IMR-90 (cell line): ENCODE measurements at regions not wholly inside any gene's neighbourhood (a gene's known extent, or its start where the extent isn't known, plus 50 kb on each side); places are given as distances from the start of the nearest gene placed in this dataset.

Experiments
- ATAC-seq: fragments of 200-7000 bp; cut with Tn5 transposase; 2 replicates; pipeline ENCODE4 v1.9.1; 2020; ENCODE audit warnings: low read depth, mild to moderate bottlenecking, moderate library complexity
- BruUV-seq: library from RNA; stranded (reverse); fragments of 400-500 nt; replicated peaks from 2 replicates; lab custom pipeline; 2021; lab: Mats Ljungman, UMichigan
- CTCF ChIA-PET: fragments of 300-600 bp; formaldehyde crosslinking; extraction: SDS; loops from one replicate; lab custom pipeline; 2021; ENCODE audit warnings: antibody characterized with exemption; lab: Yijun Ruan, JAX
- POLR2A ChIA-PET: fragments of 300-600 bp; sonication (Branson Sonifier 250); formaldehyde crosslinking; loops from one replicate; lab custom pipeline; 2022; ENCODE audit warnings: antibody characterized with exemption; ENCODE audit not compliant: unreplicated experiment; lab: Charles Lee
- DNase-seq: peaks from one replicate; pipeline ENCODE4 v3.0.0; 2013
- H2AFZ ChIP-seq: replicated peaks from 2 replicates; pipeline ENCODE3; 2013; ENCODE audit warnings: low read length, mild to moderate bottlenecking; ENCODE audit not compliant: poor library complexity
- H2AK5ac ChIP-seq: 2 replicates; pipeline ENCODE4 v1.6.1; 2013; ENCODE audit warnings: low read depth, low read length, inconsistent platforms
- H2AK9ac ChIP-seq: replicated peaks from 2 replicates; pipeline ENCODE3; 2013; ENCODE audit warnings: mild to moderate bottlenecking, low read depth, low read length, moderate library complexity; ENCODE audit not compliant: poor library complexity
- H2BK120ac ChIP-seq: 2 replicates; pipeline ENCODE4 v1.6.1; 2013; ENCODE audit warnings: low read depth, low read length, inconsistent platforms
- H2BK15ac ChIP-seq: 3 replicates; pipeline ENCODE4 v1.6.1; 2013; ENCODE audit warnings: low read depth, low read length, inconsistent platforms
- H2BK20ac ChIP-seq: 2 replicates; pipeline ENCODE4 v1.6.1; 2013; ENCODE audit warnings: low read depth, mild to moderate bottlenecking, inconsistent platforms, low read length, moderate library complexity
- H2BK5ac ChIP-seq: 2 replicates; pipeline ENCODE4 v1.6.1; 2013; ENCODE audit warnings: mild to moderate bottlenecking, low read depth, low read length, inconsistent platforms; ENCODE audit not compliant: poor library complexity, severe bottlenecking
- H3K14ac ChIP-seq: replicated peaks from 2 replicates; pipeline ENCODE4 v1.6.1; 2013; ENCODE audit warnings: low read depth, low read length, inconsistent platforms
- H3K18ac ChIP-seq: 2 replicates; pipeline ENCODE4 v1.6.1; 2013; ENCODE audit warnings: low read depth, low read length, control low read depth
- H3K23ac ChIP-seq: 2 replicates; pipeline ENCODE4 v1.6.1; 2013; ENCODE audit warnings: low read depth, low read length, inconsistent platforms
- H3K27ac ChIP-seq: 2 replicates; pipeline ENCODE4 v1.5.1; 2013; ENCODE audit warnings: mild to moderate bottlenecking, control low read depth, low read length; ENCODE audit not compliant: insufficient read depth
- H3K27me3 ChIP-seq: 2 replicates; pipeline ENCODE4 v1.6.1; 2013; ENCODE audit warnings: low read length; ENCODE audit not compliant: control insufficient read depth, insufficient read depth
- H3K36me3 ChIP-seq: 2 replicates; pipeline ENCODE4 v1.6.1; 2013; ENCODE audit warnings: low read length, mixed read lengths; ENCODE audit not compliant: control insufficient read depth, insufficient read depth
- H3K4ac ChIP-seq: 2 replicates; pipeline ENCODE4 v1.6.1; 2013; ENCODE audit warnings: low read depth, low read length, inconsistent platforms
- H3K4me1 ChIP-seq: 2 replicates; pipeline ENCODE4 v1.6.1; 2013; ENCODE audit warnings: low read length, mixed read lengths; ENCODE audit not compliant: control insufficient read depth, insufficient read depth
- H3K4me2 ChIP-seq: 2 replicates; pipeline ENCODE4 v1.6.1; 2013; ENCODE audit warnings: low read depth, mild to moderate bottlenecking, control low read depth, low read length, moderate library complexity
- H3K4me3 ChIP-seq: 2 replicates; pipeline ENCODE4 v1.5.1; 2013; ENCODE audit warnings: low read depth, mild to moderate bottlenecking, control low read depth, low read length, moderate library complexity; ENCODE audit not compliant: insufficient read depth
- H3K56ac ChIP-seq: 2 replicates; pipeline ENCODE4 v1.6.1; 2013; ENCODE audit warnings: low read length, inconsistent platforms; ENCODE audit not compliant: insufficient read depth; ENCODE audit errors: extremely low read depth
- H3K79me1 ChIP-seq, 2 experiments: 2 replicates each; pipeline ENCODE4 v1.6.1; 2013; ENCODE audit warnings: low read length in 2 of 2, inconsistent platforms in 1 of 2, low read depth in 1 of 2
- H3K9ac ChIP-seq: 2 replicates; pipeline ENCODE4 v1.6.1; 2013; ENCODE audit warnings: low read depth, low read length, control low read depth
- H3K9me1 ChIP-seq: 2 replicates; pipeline ENCODE4 v1.6.1; 2013; ENCODE audit warnings: low read length, inconsistent platforms; ENCODE audit not compliant: insufficient read depth
- H3K9me3 ChIP-seq: 2 replicates; pipeline ENCODE4 v1.6.1; 2013; ENCODE audit warnings: low read length; ENCODE audit not compliant: control insufficient read depth, insufficient read depth
- H4K20me1 ChIP-seq: 2 replicates; pipeline ENCODE4 v1.6.1; 2013; ENCODE audit warnings: low read length, inconsistent platforms; ENCODE audit not compliant: insufficient read depth
- H4K5ac ChIP-seq: 2 replicates; pipeline ENCODE4 v1.6.1; 2013; ENCODE audit warnings: mild to moderate bottlenecking, low read depth, low read length, control low read depth
- H4K8ac ChIP-seq, 2 experiments: 2 replicates each; pipeline ENCODE4 v1.6.1; 2013; ENCODE audit warnings: low read depth in 2 of 2, low read length in 2 of 2, control low read depth in 1 of 2, inconsistent platforms in 1 of 2
- H4K91ac ChIP-seq: 2 replicates; pipeline ENCODE4 v1.6.1; 2013; ENCODE audit warnings: low read depth, low read length, inconsistent platforms; ENCODE audit not compliant: insufficient read depth
- BHLHE40 ChIP-seq: fragments of 150-350 bp; IDR thresholded peaks from 2 replicates; pipeline ENCODE4 v1.6.1; 2016; ENCODE audit warnings: mild to moderate bottlenecking, low read depth, low read length
- MAZ ChIP-seq: IDR thresholded peaks from 2 replicates; pipeline ENCODE4 v1.6.1; 2012; ENCODE audit warnings: low read depth, mild to moderate bottlenecking, low read length, improper control_type of control experiment, moderate library complexity, borderline replicate concordance
- RAD21 ChIP-seq: IDR thresholded peaks from 2 replicates; pipeline ENCODE4 v1.6.1; 2012; ENCODE audit warnings: low read length, improper control_type of control experiment
- WGBS, 2 experiments: methylation state at CpG; one replicate each; pipeline versions ENCODE4 v1.1.5 to v1.1.7; 2013; ENCODE audit warnings: missing lambda C conversion rate in 2 of 2; ENCODE audit not compliant: insufficient read length in 1 of 2; ENCODE audit errors: extremely low coverage in 2 of 2; 5-methylcytosine and 5-hydroxymethylcytosine counted together
- dilution Hi-C: fragments of 300-500 bp; cut with HindIII; formaldehyde crosslinking; loops from one replicate; pipeline ENCODE4 v1.14.3; 2018; ENCODE audit warnings: low sequenced_read_pairs; ENCODE audit not compliant: unreplicated experiment
- in situ Hi-C: fragments of 300-500 bp; cut with MboI; formaldehyde crosslinking; loops from 3 replicates; pipeline ENCODE4 v1.14.3; 2019; ENCODE audit warnings: low sequenced_read_pairs, inconsistent platforms, mixed read lengths
- intact Hi-C: fragments of 100-400 bp; cut with micrococcal nuclease; formaldehyde crosslinking; loops from 2 replicates; pipeline ENCODE4 v1.10.0; 2022

GRCh38 chr1:98817821-98818220 is 156.3 kb downstream of the SNX7 start:
- H3K56ac ChIP-seq, result no peak overlapping the region
- no peaks in the 10 kb centered on the region for H3K79me1 ChIP-seq
- no peaks in the 10 kb centered on the region for H3K4me1 ChIP-seq
- H2BK20ac ChIP-seq, result no peak overlapping the region
- H3K27ac ChIP-seq, result no peak overlapping the region
- H3K4me2 ChIP-seq, result no peak overlapping the region
- no peak overlapping the region for H4K91ac ChIP-seq
- H2BK15ac ChIP-seq, result no peak overlapping the region
- ChIA-PET CTCF (interaction anchor here (1.0 kb wide), 1 partner anchor 11 kb away, joined by 3 read pairs; no protein-coding TSS in a partner anchor), POLR2A (no interaction called here)
- no peak for ATAC-seq
- no peak overlapping the region for H3K4ac ChIP-seq
- DNase-seq, result no peak
- H4K8ac ChIP-seq, result no peak overlapping the region
- no peak overlapping the region for H3K4me3 ChIP-seq
- in situ Hi-C loops (no loop called here), dilution Hi-C loops (no loop called here), intact Hi-C loops (no loop called here)
- TF ChIP-seq MAZ, result no peak
- TF ChIP-seq RAD21, result no peak
- no peak for TF ChIP-seq BHLHE40
- no peak overlapping the region for H2AK9ac ChIP-seq
- WGBS, 2 experiments, result 82% methylated on average over 4 of the region's 4 CpGs; no CpG with 5 or more reads in 1 of the 2 experiments
- H3K9ac ChIP-seq, result no peak overlapping the region
- H2BK5ac ChIP-seq, result no peak overlapping the region
- H3K14ac ChIP-seq, result no peak overlapping the region
- no peaks in the 10 kb centered on the region for H3K9me1 ChIP-seq
- H3K36me3 ChIP-seq, result no peaks in the 10 kb centered on the region
- H2BK120ac ChIP-seq, result no peak overlapping the region
- no peaks in the 10 kb centered on the region for H4K20me1 ChIP-seq
- no peak overlapping the region for H3K18ac ChIP-seq
- H2AFZ ChIP-seq, result no peak overlapping the region
- H2AK5ac ChIP-seq, result no peak overlapping the region
- H3K27me3 ChIP-seq, result no peaks in the 10 kb centered on the region
- no peak overlapping the region for H3K23ac ChIP-seq
- H3K9me3 ChIP-seq, result no peaks in the 10 kb centered on the region
- H4K5ac ChIP-seq, result no peak overlapping the region
- BruUV-seq, result no TSS peak
